Fibroblast of villous mesenchyme (primary cell): ENCODE measurements at regions not wholly inside any gene's neighbourhood (a gene's known extent, or its start where the extent isn't known, plus 50 kb on each side); places are given as distances from the start of the nearest gene placed in this dataset.

Experiments
- DNase-seq: peaks from one replicate; pipeline ENCODE4 v3.0.0-alpha.2; 2010; ENCODE audit warnings: low read depth
- H3K4me3 ChIP-seq: 2 replicates; pipeline ENCODE4 v1.5.1; 2011; ENCODE audit warnings: low read depth, mild to moderate bottlenecking, low read length
- CTCF ChIP-seq: IDR thresholded peaks from 2 replicates; pipeline ENCODE4 v1.5.1; 2012; ENCODE audit warnings: low read depth, mild to moderate bottlenecking, low read length; ENCODE audit not compliant: insufficient read depth

GRCh38 chr1:222046684-222047263, 304.9 kb upstream of the DUSP10 start:
- DNase-seq: no peak
- H3K4me3 ChIP-seq: no peak overlapping the region
- TF ChIP-seq CTCF: no peak

GRCh38 chr1:222045786-222046185, 303.9 kb upstream of the DUSP10 start:
- no peak overlapping the region for H3K4me3 ChIP-seq
- TF ChIP-seq CTCF: no peak
- no peak for DNase-seq

- no peak for TF ChIP-seq CTCF
- no peak overlapping the region for H3K4me3 ChIP-seq
- DNase-seq: no peak
Measured at GRCh38 chr1:222045236-222045635, 303.3 kb upstream of the DUSP10 start.

- peak; percentile 99 for DNase-seq
- TF ChIP-seq CTCF: no peak
Measured at GRCh38 chr1:222043444-222044292, 301.8 kb upstream of the DUSP10 start.

GRCh38 chr1:222042120-222042519, 300.2 kb upstream of the DUSP10 start:
- no peak for TF ChIP-seq CTCF
- no peak overlapping the region for H3K4me3 ChIP-seq
- DNase-seq: peak; percentile 89

More at GRCh38 chr1:222043444-222044292, 301.8 kb upstream of the DUSP10 start:
- no peak overlapping the region for H3K4me3 ChIP-seq

GRCh38 chr1:222040955-222041354, 299.1 kb upstream of the DUSP10 start:
- DNase-seq: no peak
- H3K4me3 ChIP-seq: no peak overlapping the region
- no peak for TF ChIP-seq CTCF
